ENCODE measurements at regions not wholly inside any gene's neighbourhood (a gene's known extent, or its start where the extent isn't known, plus 50 kb on each side); places are given as distances from the start of the nearest gene placed in this dataset.
"Not testable (repeated sequence)": the region's sequence is repeated elsewhere in the genome, so short reads cannot be mapped to it uniquely, and the experiment has no call there.

- TF ChIP-seq, protein P1, sequence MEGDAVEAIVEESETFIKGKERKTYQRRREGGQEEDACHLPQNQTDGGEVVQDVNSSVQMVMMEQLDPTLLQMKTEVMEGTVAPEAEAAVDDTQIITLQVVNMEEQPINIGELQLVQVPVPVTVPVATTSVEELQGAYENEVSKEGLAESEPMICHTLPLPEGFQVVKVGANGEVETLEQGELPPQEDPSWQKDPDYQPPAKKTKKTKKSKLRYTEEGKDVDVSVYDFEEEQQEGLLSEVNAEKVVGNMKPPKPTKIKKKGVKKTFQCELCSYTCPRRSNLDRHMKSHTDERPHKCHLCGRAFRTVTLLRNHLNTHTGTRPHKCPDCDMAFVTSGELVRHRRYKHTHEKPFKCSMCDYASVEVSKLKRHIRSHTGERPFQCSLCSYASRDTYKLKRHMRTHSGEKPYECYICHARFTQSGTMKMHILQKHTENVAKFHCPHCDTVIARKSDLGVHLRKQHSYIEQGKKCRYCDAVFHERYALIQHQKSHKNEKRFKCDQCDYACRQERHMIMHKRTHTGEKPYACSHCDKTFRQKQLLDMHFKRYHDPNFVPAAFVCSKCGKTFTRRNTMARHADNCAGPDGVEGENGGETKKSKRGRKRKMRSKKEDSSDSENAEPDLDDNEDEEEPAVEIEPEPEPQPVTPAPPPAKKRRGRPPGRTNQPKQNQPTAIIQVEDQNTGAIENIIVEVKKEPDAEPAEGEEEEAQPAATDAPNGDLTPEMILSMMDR (IDR thresholded peaks at IDR 0.05; ENCODE audit: insufficient read depth, low read length, poor library complexity, severe bottlenecking), result no peak
Observed at GRCh38 chr13:81283062-81283461, 942.1 kb upstream of the SPRY2 start.

DNA sequence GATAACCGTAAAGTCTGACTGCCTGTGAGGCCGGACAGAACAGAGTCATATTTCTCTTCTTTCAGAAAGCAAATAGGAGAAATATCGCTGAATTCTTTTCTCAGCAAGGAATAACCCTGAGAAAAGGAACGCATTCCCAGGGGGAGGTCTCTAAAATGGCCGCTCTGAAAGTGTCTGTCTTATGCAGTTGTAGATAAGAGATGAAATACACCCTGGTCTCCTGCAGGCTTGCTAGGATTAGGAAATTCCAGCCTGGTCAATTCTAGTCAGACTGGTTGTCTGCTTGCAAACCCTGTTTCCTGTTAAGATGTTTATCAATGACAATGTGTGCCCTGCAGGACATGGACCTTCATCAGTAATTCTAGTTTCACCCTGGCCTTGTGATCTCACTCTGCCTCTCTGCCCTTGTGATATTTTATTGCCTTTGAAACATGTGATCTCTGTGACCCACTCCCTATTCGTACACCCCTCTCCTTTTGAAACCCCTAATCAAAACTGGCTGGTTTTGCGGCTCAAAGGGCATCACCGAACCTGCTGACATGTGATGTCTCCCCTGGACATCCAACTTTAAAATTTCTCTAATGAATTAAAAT, 934.8 kb upstream of the SPRY2 start:
- TF ChIP-seq, protein P1 (IDR thresholded peaks at IDR 0.05; ENCODE audit: insufficient read depth, low read length, poor library complexity, severe bottlenecking), result no peak
- Histone ChIP-seq H3K36me3 (ENCODE audit: control insufficient read depth, insufficient read depth, low read length) (no peaks in the 10 kb centered on the region), H3K27me3 (ENCODE audit: control insufficient read depth, insufficient read depth, low read length) (no peaks in the 10 kb centered on the region), H3K4me3 (ENCODE audit: low read depth, low read length) (no peak overlapping the region)
- DNase-seq (ENCODE audit: low read depth), result no peak

More at GRCh38 chr13:81283062-81283461, 942.1 kb upstream of the SPRY2 start:
- Histone ChIP-seq H3K4me3 (ENCODE audit: low read depth, low read length) (no peak overlapping the region), H3K36me3 (ENCODE audit: control insufficient read depth, insufficient read depth, low read length) (no peaks in the 10 kb centered on the region), H3K27me3 (ENCODE audit: control insufficient read depth, insufficient read depth, low read length) (no peaks in the 10 kb centered on the region)
- DNase-seq (ENCODE audit: low read depth), result no peak

- Histone ChIP-seq H3K4me3 (ENCODE audit: low read depth, low read length) (no peak overlapping the region), H3K36me3 (ENCODE audit: control insufficient read depth, insufficient read depth, low read length) (no peaks in the 10 kb centered on the region), H3K27me3 (ENCODE audit: control insufficient read depth, insufficient read depth, low read length) (no peaks in the 10 kb centered on the region)
- TF ChIP-seq, protein P1 (IDR thresholded peaks at IDR 0.05; ENCODE audit: insufficient read depth, low read length, poor library complexity, severe bottlenecking), result no peak
- no peak for DNase-seq (ENCODE audit: low read depth)
Observed at GRCh38 chr13:81247711-81248110, 906.8 kb upstream of the SPRY2 start.

GRCh38 chr13:81246556-81246955, 905.6 kb upstream of the SPRY2 start:
- TF ChIP-seq, protein P1 (IDR thresholded peaks at IDR 0.05; ENCODE audit: insufficient read depth, low read length, poor library complexity, severe bottlenecking), result no peak
- no peak overlapping the region for H3K4me3 ChIP-seq (ENCODE audit: low read depth, low read length)
- H3K27me3 ChIP-seq (ENCODE audit: control insufficient read depth, insufficient read depth, low read length), result no peaks in the 10 kb centered on the region

DNA sequence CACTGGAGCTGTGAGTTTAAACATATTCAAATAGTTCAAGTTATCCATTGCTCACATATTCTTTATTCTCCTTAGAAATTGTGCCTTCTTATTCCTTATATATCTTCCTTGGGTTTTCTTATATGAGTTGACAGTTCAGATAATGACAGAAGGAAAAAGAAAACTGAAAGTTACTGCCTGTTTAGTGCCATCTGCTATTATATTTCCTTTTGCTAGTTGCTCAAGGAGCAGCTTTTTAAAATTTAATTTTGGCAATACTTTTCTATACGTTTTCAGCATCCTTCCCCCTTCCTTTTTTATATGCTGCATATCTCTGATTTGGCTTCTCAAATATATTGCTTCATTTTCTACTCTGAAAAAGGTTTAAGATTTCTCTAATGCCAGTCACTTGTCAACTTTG, 903.1 kb upstream of the SPRY2 start:
- TF ChIP-seq, protein P1 (IDR thresholded peaks at IDR 0.05; ENCODE audit: insufficient read depth, low read length, poor library complexity, severe bottlenecking), result no peak
- H3K4me3 ChIP-seq (ENCODE audit: low read depth, low read length), result no peak overlapping the region
- DNase-seq (ENCODE audit: low read depth), result no peak
- H3K27me3 ChIP-seq (ENCODE audit: control insufficient read depth, insufficient read depth, low read length), result no peaks in the 10 kb centered on the region
- H3K36me3 ChIP-seq (ENCODE audit: control insufficient read depth, insufficient read depth, low read length), result no peaks in the 10 kb centered on the region

More at GRCh38 chr13:81246556-81246955, 905.6 kb upstream of the SPRY2 start:
- DNase-seq (ENCODE audit: low read depth), result no peak
- H3K36me3 ChIP-seq (ENCODE audit: control insufficient read depth, insufficient read depth, low read length), result no peaks in the 10 kb centered on the region

- Histone ChIP-seq H3K4me3 (ENCODE audit: low read depth, low read length) (no peak overlapping the region), H3K36me3 (ENCODE audit: control insufficient read depth, insufficient read depth, low read length) (no peaks in the 10 kb centered on the region), H3K27me3 (ENCODE audit: control insufficient read depth, insufficient read depth, low read length) (no peaks in the 10 kb centered on the region)
- TF ChIP-seq, protein P1 (IDR thresholded peaks at IDR 0.05; ENCODE audit: insufficient read depth, low read length, poor library complexity, severe bottlenecking), result no peak
- DNase-seq (ENCODE audit: low read depth), result no peak
Observed at GRCh38 chr13:81230386-81230785, 889.5 kb upstream of the SPRY2 start.

- DNase-seq (ENCODE audit: low read depth); H3K36me3 ChIP-seq (ENCODE audit: control insufficient read depth, insufficient read depth, low read length); H3K27me3 ChIP-seq (ENCODE audit: control insufficient read depth, insufficient read depth, low read length); H3K4me3 ChIP-seq (ENCODE audit: low read depth, low read length): not testable (repeated sequence)
Observed at GRCh38 chr13:81226830-81227229, 885.9 kb upstream of the SPRY2 start.
